Stimulated activated CD8-positive, alpha-beta memory T cell treated with anti-CD3 and anti-CD28 coated beads, Interleukin-7, amount 100 ng/mL, for 1 hour (primary cell): ENCODE measurements at regions not wholly inside any gene's neighbourhood (a gene's known extent, or its start where the extent isn't known, plus 50 kb on each side); places are given as distances from the start of the nearest gene placed in this dataset.
"Not testable (repeated sequence)": the region's sequence is repeated elsewhere in the genome, so short reads cannot be mapped to it uniquely, and the experiment has no call there.

Experiments used
- DNase-seq, 2 donors: peaks; one replicate each; pipeline ENCODE4 v3.0.0-alpha.2; 2020; ENCODE audit warnings: low read depth in 2 of 2

DNA sequence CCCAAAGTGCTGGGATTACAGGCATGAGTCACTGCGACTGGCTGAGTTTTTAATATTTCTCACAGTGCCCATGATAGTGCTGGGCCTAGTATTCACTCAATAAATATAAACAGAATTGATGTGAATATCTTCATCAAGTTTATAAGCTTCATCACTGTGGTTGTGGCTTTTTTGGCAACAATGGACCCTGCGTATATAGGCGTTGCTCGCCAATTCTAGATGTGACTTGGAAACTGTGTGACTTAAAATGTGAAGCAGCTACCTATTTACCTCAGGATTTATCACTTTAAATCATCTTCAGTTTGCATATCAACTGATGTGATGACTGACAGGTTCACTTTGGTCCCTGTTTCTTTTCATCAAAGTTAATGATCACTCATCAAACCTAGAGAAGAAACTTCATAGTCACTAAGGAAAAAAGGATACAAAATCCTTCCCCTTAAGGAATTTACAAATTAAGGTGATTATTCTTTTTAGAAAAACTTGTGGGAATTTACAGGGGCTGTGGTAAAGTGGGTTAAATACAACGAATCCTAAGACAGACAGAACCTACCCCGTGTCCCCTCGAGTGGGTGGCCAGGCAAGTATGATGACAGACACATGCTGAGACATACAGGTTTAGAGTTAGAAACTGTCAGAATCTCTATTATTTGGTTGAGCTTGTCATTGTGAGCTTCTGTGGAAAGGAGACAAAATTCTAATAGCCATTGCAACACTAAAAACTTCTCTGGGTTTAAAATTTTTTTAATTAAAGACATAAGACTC, 101.3 kb downstream of the AKAP11 start:
- no peak for DNase-seq

GRCh38 chr13:42375663-42376062, 103.7 kb downstream of the AKAP11 start:
- no peak for DNase-seq

- DNase-seq = no peak
These were observed 105.9 kb downstream of the AKAP11 start for GRCh38 chr13:42377640-42378382.

GRCh38 chr13:42378383-42378780, 106.4 kb downstream of the AKAP11 start:
- DNase-seq = no peak

DNA sequence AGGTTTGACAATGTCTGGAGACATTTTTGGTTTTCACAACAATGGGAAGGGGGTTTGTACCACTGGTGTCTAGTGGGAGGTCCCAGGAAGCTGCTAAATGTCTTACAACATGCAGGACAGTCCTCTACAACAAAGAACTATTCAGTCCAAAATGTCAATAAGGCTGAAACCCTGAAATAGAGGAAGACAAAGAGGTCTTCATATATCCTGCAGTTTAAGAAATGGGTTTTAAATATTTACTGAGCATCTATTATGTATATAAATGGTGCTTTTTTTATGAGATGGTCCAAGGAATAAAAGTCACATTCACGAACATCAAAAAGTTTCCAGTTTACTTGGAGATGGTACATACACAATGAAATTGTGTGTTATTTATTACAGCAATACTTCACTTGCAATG, 107.3 kb downstream of the AKAP11 start:
- no peak for DNase-seq

- DNase-seq = no peak
These were observed 108.6 kb downstream of the AKAP11 start for GRCh38 chr13:42380420-42381164.

DNA sequence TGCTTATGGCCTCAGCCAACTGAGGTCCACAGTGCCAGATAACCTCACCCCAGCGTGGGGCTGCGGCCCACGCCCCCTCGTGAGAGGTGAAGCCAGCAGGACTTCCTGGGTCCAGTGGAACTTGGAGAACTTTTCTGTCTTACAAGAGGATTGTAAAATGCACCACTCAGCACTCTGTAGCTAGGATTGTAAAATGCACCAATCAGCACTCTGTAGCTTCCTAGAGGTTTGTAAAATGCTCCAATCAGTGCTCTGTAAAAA, 109.1 kb downstream of the AKAP11 start:
- DNase-seq = no peak

GRCh38 chr13:42381426-42381825, 109.5 kb downstream of the AKAP11 start:
- DNase-seq = not testable (repeated sequence)

DNA sequence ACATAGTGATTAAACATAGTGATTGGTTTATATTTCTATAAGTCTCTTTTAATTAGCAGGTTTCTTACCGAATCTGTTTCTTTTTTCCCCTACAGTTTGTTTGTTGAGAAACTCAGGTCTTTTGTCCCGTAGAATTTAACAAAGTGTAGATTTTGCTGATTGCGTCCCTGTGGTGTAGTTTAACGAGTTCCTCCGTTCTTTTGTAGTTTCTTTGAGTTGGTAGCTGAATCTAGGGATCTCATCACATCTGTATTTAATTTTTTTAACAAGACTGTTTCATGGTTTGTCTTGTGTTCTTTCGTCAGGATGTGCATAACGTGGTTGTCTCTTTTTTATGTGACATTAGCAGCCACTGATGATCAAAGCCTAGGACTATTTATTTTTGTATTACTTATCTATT, 111.1 kb downstream of the AKAP11 start:
- no peak for DNase-seq

DNA sequence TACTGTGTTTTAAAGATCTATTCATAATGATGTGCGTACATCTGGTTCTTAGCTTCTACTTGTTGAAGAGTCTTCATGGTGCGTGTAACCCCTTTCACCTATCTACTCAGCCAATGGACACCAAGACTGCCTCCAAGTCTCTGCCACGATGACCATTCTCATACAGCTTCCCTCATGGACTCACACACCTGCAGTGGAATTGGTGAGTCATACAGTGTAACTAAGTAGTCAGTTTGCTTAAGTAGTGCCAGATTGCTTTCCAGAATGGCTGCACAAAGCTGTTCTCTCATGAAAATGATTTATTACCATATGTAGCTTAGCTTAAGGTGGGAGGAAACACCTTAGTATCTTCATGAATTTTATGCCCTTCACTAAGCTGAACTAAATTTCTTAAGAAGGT, 112.3 kb downstream of the AKAP11 start:
- DNase-seq = no peak

GRCh38 chr13:42388326-42388725, 116.4 kb downstream of the AKAP11 start:
- DNase-seq = no peak

DNA sequence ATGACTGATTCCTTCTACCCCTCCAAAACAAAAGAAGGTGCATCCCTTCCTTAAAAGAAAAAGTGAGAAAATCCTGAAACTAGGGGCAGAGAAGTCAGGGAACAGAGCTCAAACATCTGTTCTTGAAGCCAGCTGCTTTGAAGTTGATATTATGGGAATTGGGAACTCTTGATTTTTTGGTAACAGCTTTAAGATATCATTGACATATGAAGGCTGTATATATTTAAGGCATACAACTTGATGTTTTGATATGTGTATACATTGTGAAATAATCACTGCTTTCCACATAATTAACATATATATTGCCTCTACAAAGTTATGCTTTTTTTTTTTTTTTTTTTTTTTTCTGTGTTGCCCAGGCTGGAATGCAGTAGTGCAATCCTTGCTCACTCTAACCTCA, 117.1 kb downstream of the AKAP11 start:
- DNase-seq = no peak

- DNase-seq = no peak
These were observed 120.2 kb downstream of the AKAP11 start for GRCh38 chr13:42392180-42392579.

- peak in 1 of 2 donors; percentile 27 for DNase-seq
These were observed 121.0 kb downstream of the AKAP11 start for GRCh38 chr13:42392716-42393572.

DNA sequence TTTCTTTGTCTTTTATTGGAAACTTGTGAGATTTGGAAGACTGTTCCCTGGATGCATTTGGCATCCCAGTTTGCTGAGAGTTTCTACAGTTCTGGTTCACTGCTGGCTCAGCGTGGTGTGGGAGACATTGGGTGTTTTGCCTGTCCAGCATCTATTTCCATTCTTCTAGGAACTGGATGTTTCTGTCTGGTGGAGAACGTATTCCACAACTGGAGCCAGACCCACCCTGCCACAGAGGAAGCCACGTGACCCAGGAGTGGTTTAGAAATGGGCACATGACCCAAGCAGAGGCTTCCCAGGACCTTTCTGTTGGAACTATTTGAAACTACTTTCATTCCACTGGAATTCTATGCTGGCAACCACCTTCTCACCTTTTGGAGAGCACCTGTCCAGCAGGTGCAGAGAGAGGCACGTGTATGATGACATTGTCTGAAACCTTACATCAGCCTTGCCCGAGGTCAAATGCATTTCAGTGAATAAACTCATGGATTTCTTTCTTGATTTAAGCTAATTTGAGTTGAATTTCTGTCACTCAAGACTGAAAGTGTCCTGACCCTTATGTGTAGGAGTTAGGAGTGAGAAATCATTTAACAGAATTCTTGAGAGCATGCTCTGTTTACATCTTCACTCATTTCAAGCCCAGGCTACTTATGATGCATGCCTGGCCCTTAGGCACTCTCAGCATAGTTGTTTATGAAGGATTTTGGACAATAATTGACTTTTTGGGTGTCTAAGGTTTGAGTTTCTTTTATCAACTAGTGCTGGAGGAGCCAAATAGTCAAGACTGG, 121.8 kb downstream of the AKAP11 start:
- no peak for DNase-seq

GRCh38 chr13:42394361-42394708, 122.4 kb downstream of the AKAP11 start:
- DNase-seq = no peak

DNA sequence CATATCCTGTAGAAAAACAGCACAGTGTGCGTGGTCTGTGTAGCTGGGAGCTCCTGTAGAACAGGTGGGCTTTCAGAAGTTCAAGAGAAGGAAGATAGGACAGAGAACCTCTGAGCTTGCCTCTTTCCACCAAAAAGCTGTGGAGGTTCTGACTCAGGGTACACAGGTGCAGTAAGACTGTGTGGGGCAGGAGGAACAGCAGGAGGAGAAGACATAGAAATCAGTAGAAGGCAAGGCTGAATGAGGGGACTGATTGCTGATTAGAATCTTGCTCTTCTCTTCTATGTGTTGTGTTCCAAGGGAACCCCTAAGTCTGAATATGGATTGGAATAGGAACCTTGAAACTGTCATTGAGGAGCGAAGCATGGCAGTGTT, 122.7 kb downstream of the AKAP11 start:
- DNase-seq = no peak

GRCh38 chr13:42395086-42395821, 123.3 kb downstream of the AKAP11 start:
- no peak for DNase-seq

- DNase-seq = peak in 1 of 2 donors; percentile 9
These were observed 124.5 kb downstream of the AKAP11 start for GRCh38 chr13:42396501-42396900.

- DNase-seq = no peak
These were observed 125.1 kb downstream of the AKAP11 start for GRCh38 chr13:42396901-42397655.
